ENCODE measurements at regions not wholly inside any gene's neighbourhood (a gene's known extent, or its start where the extent isn't known, plus 50 kb on each side); places are given as distances from the start of the nearest gene placed in this dataset.
"Not testable (repeated sequence)": the region's sequence is repeated elsewhere in the genome, so short reads cannot be mapped to it uniquely, and the experiment has no call there.

DNA sequence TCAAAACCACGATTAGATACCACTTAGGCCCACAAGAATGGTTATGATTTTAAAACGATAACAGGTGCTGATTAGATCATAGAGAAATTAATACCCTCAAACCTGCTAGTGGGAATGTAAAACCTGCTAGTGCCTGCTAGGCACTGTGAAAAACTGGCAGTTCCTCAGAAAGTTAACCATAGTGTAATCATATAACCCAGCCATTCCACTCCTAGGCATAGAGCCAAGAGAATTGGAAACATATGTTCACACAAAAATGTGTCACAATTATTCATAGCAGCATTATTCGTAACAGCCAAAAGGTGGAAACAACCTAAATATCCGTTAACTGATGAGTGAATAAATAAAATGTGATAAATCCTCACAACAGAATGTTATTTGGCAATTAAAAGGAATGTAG lies 122.2 kb upstream of the SYN3 start:
- no peak for TF ChIP-seq CTCF (IDR thresholded peaks at IDR 0.05; ENCODE audit: extremely low read depth, insufficient read depth, missing control alignments)
- in situ Hi-C loops (cut with MboI; ENCODE audit: low pct_unique_long_range_greater_than_20kb, low sequenced_read_pairs, unreplicated experiment): no loop called here
- DNase-seq (ENCODE audit: low spot score): no peak

DNA sequence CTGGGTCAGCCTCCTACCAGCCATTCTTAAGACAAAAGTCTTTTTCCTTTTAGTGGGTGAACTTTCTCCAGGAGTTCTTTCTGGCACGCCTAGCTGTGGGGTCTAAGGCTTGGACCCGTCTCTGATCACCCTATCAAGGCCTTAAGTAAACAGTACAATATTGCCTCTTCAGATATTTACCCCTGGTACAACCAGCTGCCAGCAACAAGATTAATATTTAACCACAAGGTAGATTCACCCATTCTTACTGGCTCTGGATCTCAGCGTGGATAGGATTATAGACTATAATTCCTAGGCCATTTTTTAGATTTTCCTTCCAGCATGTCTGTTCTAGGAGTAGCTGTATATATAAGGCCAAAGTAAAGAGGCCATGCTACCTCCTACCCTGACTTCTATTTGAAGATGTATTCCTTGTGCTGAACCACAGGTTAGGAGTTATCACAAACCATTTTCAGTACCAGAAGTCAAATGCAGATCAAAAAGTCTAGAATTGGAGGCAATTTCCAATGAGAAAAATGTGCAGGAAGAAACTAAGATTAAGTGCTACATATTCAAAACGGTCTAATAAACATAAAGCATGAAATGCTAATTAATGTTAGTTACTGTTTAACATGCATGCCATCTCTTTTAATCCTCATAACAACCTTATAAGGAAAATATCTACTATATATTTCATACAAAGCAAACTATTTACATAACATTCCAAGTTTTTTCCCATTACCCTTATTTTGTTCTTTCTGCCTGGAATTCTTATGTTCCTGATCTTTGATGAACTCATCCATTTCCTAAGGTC lies 110.0 kb upstream of the SYN3 start:
- no peak for TF ChIP-seq CTCF (IDR thresholded peaks at IDR 0.05; ENCODE audit: extremely low read depth, insufficient read depth, missing control alignments)
- DNase-seq (ENCODE audit: low spot score): no peak
- in situ Hi-C loops (cut with MboI; ENCODE audit: low pct_unique_long_range_greater_than_20kb, low sequenced_read_pairs, unreplicated experiment): no loop called here

GRCh38 chr22:33166206-33166605 lies 108.0 kb upstream of the SYN3 start:
- DNase-seq (ENCODE audit: low spot score): no peak
- TF ChIP-seq CTCF (IDR thresholded peaks at IDR 0.05; ENCODE audit: extremely low read depth, insufficient read depth, missing control alignments): no peak
- in situ Hi-C loops (cut with MboI; ENCODE audit: low pct_unique_long_range_greater_than_20kb, low sequenced_read_pairs, unreplicated experiment): no loop called here

DNA sequence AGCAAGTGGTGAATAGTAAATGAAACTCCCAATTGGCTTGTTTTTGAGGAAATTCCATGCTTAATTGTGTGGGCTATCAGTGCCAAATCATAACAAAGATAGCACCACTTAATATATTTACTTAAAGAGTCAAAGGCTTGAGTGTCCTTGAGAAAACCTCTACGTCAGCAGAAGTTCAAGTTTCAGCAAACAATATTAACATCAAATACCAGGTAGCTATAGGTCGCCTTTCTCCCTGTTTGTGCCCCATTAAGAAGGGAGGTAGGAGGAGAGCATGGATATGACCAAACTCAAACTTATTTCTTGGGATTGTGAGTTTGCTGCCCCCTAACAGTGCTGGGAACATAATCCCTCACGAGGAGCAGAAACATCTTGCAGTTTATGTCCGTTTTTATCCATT lies 105.6 kb upstream of the SYN3 start:
- in situ Hi-C loops (cut with MboI; ENCODE audit: low pct_unique_long_range_greater_than_20kb, low sequenced_read_pairs, unreplicated experiment): no loop called here
- no peak for DNase-seq (ENCODE audit: low spot score)
- TF ChIP-seq CTCF (IDR thresholded peaks at IDR 0.05; ENCODE audit: extremely low read depth, insufficient read depth, missing control alignments): no peak

GRCh38 chr22:33162196-33162595 lies 104.0 kb upstream of the SYN3 start:
- no peak for DNase-seq (ENCODE audit: low spot score)
- in situ Hi-C loops (cut with MboI; ENCODE audit: low pct_unique_long_range_greater_than_20kb, low sequenced_read_pairs, unreplicated experiment): no loop called here
- TF ChIP-seq CTCF (IDR thresholded peaks at IDR 0.05; ENCODE audit: extremely low read depth, insufficient read depth, missing control alignments): no peak

GRCh38 chr22:33160525-33160924 lies 102.3 kb upstream of the SYN3 start:
- TF ChIP-seq CTCF (IDR thresholded peaks at IDR 0.05; ENCODE audit: extremely low read depth, insufficient read depth, missing control alignments): no peak
- DNase-seq (ENCODE audit: low spot score): no peak
- in situ Hi-C loops (cut with MboI; ENCODE audit: low pct_unique_long_range_greater_than_20kb, low sequenced_read_pairs, unreplicated experiment): no loop called here

DNA sequence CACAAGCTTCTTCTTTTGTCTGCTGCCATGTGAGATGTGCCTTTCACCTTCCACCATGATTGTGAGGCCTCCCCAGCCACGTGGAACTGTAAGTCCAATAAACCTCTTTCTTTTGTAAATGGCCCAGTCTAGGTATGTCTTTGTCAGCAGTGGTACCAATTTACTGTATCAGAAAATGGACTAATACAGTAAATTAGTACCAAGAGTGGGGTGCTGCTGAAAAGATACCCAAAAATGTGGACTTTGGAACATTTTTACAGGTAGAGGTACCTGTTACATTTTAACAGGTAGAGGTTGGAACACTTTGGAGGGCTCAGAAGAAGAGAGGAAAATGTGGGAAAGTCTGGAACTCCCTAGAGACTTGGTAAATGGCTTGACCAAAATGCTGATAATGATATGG lies 96.8 kb upstream of the SYN3 start:
- DNase-seq (ENCODE audit: low spot score); in situ Hi-C loops (cut with MboI; ENCODE audit: low pct_unique_long_range_greater_than_20kb, low sequenced_read_pairs, unreplicated experiment): not testable (repeated sequence)

All from GM13977 (cell line).